Liver (tissue), 8 donors: ENCODE measurements at regions not wholly inside any gene's neighbourhood (a gene's known extent, or its start where the extent isn't known, plus 50 kb on each side); places are given as distances from the start of the nearest gene placed in this dataset.

Experiments used
- DNase-seq: peaks from one replicate; pipeline ENCODE4 v3.0.0-alpha.2; 2017; ENCODE audit warnings: low spot score
- H3K27ac ChIP-seq, 2 donors: one replicate each; pipeline ENCODE4 v1.7.0; 2013; ENCODE audit warnings: inconsistent platforms in 2 of 2, low read length in 2 of 2, control low read depth in 1 of 2, low read depth in 1 of 2, mild to moderate bottlenecking in 1 of 2
- H3K27me3 ChIP-seq, 4 donors: one replicate each; pipeline versions ENCODE4 v1.6.1 to v1.7.0; 2013; ENCODE audit warnings: low read length in 3 of 4, inconsistent platforms in 1 of 4, mild to moderate bottlenecking in 1 of 4, moderate library complexity in 1 of 4; ENCODE audit not compliant: control insufficient read depth in 4 of 4, insufficient read depth in 4 of 4
- H3K36me3 ChIP-seq, 4 donors: one replicate each; pipeline versions ENCODE4 v1.6.1 to v1.7.0; 2013; ENCODE audit warnings: low read length in 3 of 4, mild to moderate bottlenecking in 3 of 4, low read depth in 1 of 4, moderate library complexity in 1 of 4; ENCODE audit not compliant: control insufficient read depth in 4 of 4, insufficient read depth in 3 of 4
- H3K4me1 ChIP-seq, 4 donors: one replicate each; pipeline versions ENCODE4 v1.6.1 to v1.7.0; 2013; ENCODE audit warnings: low read length in 3 of 4, mild to moderate bottlenecking in 3 of 4, moderate library complexity in 1 of 4; ENCODE audit not compliant: control insufficient read depth in 4 of 4, insufficient read depth in 4 of 4
- H3K4me3 ChIP-seq, 3 donors: one replicate each; pipeline versions ENCODE4 v1.6.1 to v1.7.0; 2013; ENCODE audit warnings: low read length in 3 of 3, control low read depth in 1 of 3, low read depth in 1 of 3, mild to moderate bottlenecking in 1 of 3
- H3K9ac ChIP-seq, 2 donors: one replicate each; pipeline ENCODE4 v1.7.0; 2013; ENCODE audit warnings: low read length in 2 of 2, mild to moderate bottlenecking in 2 of 2, moderate library complexity in 2 of 2, control low read depth in 1 of 2, low read depth in 1 of 2
- H3K9me3 ChIP-seq, 4 donors: one replicate each; pipeline versions ENCODE4 v1.6.1 to v1.7.0; 2013; ENCODE audit warnings: low read length in 3 of 4; ENCODE audit not compliant: control insufficient read depth in 4 of 4
- EGR1 ChIP-seq, 2 donors: IDR thresholded peaks; 2 replicates each; pipeline ENCODE4 v1.6.1; 2016 to 2018; ENCODE audit warnings: antibody characterized with exemption in 2 of 2, low read depth in 2 of 2
- FOXA1 ChIP-seq: IDR thresholded peaks from 2 replicates; pipeline ENCODE4 v1.6.1; 2016; ENCODE audit warnings: antibody characterized with exemption
- FOXA2 ChIP-seq: IDR thresholded peaks from 2 replicates; pipeline ENCODE4 v1.6.1; 2016; ENCODE audit warnings: antibody characterized with exemption
- GABPA ChIP-seq, 2 donors: IDR thresholded peaks in 1 of 2; conservative IDR thresholded peaks in 1 of 2; 2 replicates each; pipeline ENCODE4 v1.6.1; 2016; ENCODE audit warnings: antibody characterized with exemption in 2 of 2, mild to moderate bottlenecking in 1 of 2, moderate library complexity in 1 of 2
- HNF4A ChIP-seq, 2 donors: conservative IDR thresholded peaks; 2 replicates each; pipeline ENCODE4 v1.6.1; 2016; ENCODE audit warnings: antibody characterized with exemption in 2 of 2, mild to moderate bottlenecking in 2 of 2
- JUND ChIP-seq, 2 donors: IDR thresholded peaks; 2 replicates each; pipeline ENCODE4 v1.6.1; 2016; ENCODE audit warnings: antibody characterized with exemption in 2 of 2
- NR2F2 ChIP-seq: IDR thresholded peaks from 2 replicates; pipeline ENCODE4 v1.6.1; 2016; ENCODE audit warnings: antibody characterized with exemption
- RAD21 ChIP-seq, 2 donors: IDR thresholded peaks; 2 replicates each; pipeline ENCODE4 v1.6.1; 2016; ENCODE audit warnings: antibody characterized with exemption in 2 of 2, mild to moderate bottlenecking in 2 of 2
- RXRA ChIP-seq, 2 donors: IDR thresholded peaks; 2 replicates each; pipeline ENCODE4 v1.6.1; 2017 to 2018; ENCODE audit warnings: antibody characterized with exemption in 2 of 2, mild to moderate bottlenecking in 1 of 2
- SP1 ChIP-seq: IDR thresholded peaks from 2 replicates; pipeline ENCODE4 v1.6.1; 2018; ENCODE audit warnings: antibody characterized with exemption, mild to moderate bottlenecking
- TAF1 ChIP-seq: conservative IDR thresholded peaks from 2 replicates; pipeline ENCODE4 v1.6.1; 2016; ENCODE audit warnings: antibody characterized with exemption, mild to moderate bottlenecking
- YY1 ChIP-seq: IDR thresholded peaks from 2 replicates; pipeline ENCODE4 v1.6.1; 2016; ENCODE audit warnings: antibody characterized with exemption, mild to moderate bottlenecking
- WGBS: extraction: QIAGEN DNeasy Blood & Tissue Kit; methylation state at CpG from one replicate; pipeline ENCODE4 v1.1.7; 2013; 5-methylcytosine and 5-hydroxymethylcytosine counted together
- TF ChIP-seq, protein P1 (sequence below): IDR thresholded peaks from 2 replicates; pipeline ENCODE4 v1.6.1; 2016; ENCODE audit warnings: antibody characterized with exemption
- TF ChIP-seq, protein P2 (sequence below): IDR thresholded peaks from 2 replicates; pipeline ENCODE4 v1.6.1; 2016; ENCODE audit warnings: antibody characterized with exemption
- TF ChIP-seq, protein P3 (sequence below): fragments of 150-350 bp; IDR thresholded peaks from 2 replicates; pipeline ENCODE4 v1.5.1; 2017; ENCODE audit warnings: improper control_type of control experiment, low read depth, low read length; ENCODE audit not compliant: missing input control
- TF ChIP-seq, protein P4 (sequence below): IDR thresholded peaks from 2 replicates; pipeline ENCODE4 v1.6.1; 2016; ENCODE audit warnings: antibody characterized with exemption, mild to moderate bottlenecking
- TF ChIP-seq, protein P5 (sequence below): IDR thresholded peaks from 2 replicates; pipeline ENCODE4 v1.6.1; 2016; ENCODE audit warnings: antibody characterized with exemption
- donor health status: healthy.
- donor health status: healthy.
- donor health status: healthy.
- donor health status: healthy.
- donor health status: healthy.

DNA sequence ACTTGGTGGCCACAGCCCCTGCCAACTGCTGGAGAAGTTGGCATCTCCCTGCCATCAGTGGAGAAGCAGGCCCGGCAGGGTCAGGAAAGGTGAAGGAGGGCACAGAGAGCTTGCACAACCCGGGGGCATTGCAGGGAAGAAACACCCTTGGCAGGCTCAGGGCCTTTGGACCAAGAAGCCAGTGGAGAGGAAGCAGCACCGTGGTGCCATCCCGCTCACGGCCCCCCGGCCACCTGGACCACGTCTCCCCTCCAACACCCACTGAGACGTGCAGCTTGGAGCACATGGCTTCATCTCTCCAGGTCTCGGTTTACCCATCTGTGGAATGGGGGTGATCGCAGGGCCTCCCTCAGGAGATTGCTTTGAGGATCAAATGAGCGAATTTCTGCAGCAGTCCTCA, 158.1 kb downstream of the RBFOX3 start:
- peaks cover 0 to 1% (median 0%) of the 10 kb centered on the region in 4 donors for H3K36me3 ChIP-seq
- no peak for DNase-seq
- H3K9me3 ChIP-seq, result no peaks in the 10 kb centered on the region
- no peaks in the 10 kb centered on the region for H3K27me3 ChIP-seq
- no peak overlapping the region for H3K27ac ChIP-seq
- no peak overlapping the region for H3K4me3 ChIP-seq
- WGBS, result 79% methylated on average over 11 of the region's 11 CpGs
- TF ChIP-seq, protein P1, sequence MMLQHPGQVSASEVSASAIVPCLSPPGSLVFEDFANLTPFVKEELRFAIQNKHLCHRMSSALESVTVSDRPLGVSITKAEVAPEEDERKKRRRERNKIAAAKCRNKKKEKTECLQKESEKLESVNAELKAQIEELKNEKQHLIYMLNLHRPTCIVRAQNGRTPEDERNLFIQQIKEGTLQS, result no peak
- TF ChIP-seq HNF4A (conservative IDR thresholded peaks at IDR 0.05) (no peak), NR2F2 (no peak), FOXA2 (no peak), SP1 (no peak)
- TF ChIP-seq, protein P2, sequence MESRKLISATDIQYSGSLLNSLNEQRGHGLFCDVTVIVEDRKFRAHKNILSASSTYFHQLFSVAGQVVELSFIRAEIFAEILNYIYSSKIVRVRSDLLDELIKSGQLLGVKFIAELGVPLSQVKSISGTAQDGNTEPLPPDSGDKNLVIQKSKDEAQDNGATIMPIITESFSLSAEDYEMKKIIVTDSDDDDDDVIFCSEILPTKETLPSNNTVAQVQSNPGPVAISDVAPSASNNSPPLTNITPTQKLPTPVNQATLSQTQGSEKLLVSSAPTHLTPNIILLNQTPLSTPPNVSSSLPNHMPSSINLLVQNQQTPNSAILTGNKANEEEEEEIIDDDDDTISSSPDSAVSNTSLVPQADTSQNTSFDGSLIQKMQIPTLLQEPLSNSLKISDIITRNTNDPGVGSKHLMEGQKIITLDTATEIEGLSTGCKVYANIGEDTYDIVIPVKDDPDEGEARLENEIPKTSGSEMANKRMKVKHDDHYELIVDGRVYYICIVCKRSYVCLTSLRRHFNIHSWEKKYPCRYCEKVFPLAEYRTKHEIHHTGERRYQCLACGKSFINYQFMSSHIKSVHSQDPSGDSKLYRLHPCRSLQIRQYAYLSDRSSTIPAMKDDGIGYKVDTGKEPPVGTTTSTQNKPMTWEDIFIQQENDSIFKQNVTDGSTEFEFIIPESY, result no peak
- H3K9ac ChIP-seq, result no peak overlapping the region
- no peaks in the 10 kb centered on the region for H3K4me1 ChIP-seq

DNA sequence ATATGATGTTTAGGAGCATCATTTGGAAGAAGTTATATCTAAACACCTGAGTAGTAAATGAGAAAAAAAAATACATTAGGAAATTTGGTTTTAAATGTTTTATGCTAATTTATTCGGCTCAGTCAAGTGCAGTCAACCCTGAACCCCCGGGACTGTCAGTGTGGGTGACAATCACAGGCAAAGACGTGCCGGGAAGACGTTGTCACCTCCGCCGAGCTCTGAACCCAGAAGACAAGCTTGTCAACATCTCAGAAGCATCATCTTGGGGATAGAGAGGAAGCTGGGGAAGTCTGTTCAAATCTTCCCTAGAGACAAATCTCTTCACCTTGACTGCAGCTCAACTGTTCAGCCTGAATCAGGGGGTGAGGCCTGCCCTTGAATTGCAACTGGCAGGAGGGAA, 159.7 kb downstream of the RBFOX3 start:
- Histone ChIP-seq H3K9me3 (no peaks in the 10 kb centered on the region), H3K27ac (no peak overlapping the region), H3K36me3 (no peaks in the 10 kb centered on the region), H3K9ac (no peak overlapping the region), H3K27me3 (no peaks in the 10 kb centered on the region), H3K4me3 (no peak overlapping the region), H3K4me1 (no peaks in the 10 kb centered on the region)
- 82% methylated on average over 7 of the region's 7 CpGs for WGBS
- TF ChIP-seq RXRA (IDR thresholded peaks at IDR 0.05) (no peak), NR2F2 (no peak), TAF1 (no peak), FOXA2 (no peak), RAD21 (IDR thresholded peaks at IDR 0.05) (no peak), SP1 (no peak), GABPA (IDR thresholded peaks at IDR 0.05 in 1 of 2, conservative IDR thresholded peaks at IDR 0.05 in 1 of 2) (no peak), EGR1 (IDR thresholded peaks at IDR 0.05; ENCODE audit: low read depth in 2 of 2) (no peak), JUND (IDR thresholded peaks at IDR 0.05) (no peak), HNF4A (conservative IDR thresholded peaks at IDR 0.05) (no peak), YY1 (no peak), FOXA1 (no peak)
- TF ChIP-seq, protein P1, result no peak
- TF ChIP-seq, protein P3, sequence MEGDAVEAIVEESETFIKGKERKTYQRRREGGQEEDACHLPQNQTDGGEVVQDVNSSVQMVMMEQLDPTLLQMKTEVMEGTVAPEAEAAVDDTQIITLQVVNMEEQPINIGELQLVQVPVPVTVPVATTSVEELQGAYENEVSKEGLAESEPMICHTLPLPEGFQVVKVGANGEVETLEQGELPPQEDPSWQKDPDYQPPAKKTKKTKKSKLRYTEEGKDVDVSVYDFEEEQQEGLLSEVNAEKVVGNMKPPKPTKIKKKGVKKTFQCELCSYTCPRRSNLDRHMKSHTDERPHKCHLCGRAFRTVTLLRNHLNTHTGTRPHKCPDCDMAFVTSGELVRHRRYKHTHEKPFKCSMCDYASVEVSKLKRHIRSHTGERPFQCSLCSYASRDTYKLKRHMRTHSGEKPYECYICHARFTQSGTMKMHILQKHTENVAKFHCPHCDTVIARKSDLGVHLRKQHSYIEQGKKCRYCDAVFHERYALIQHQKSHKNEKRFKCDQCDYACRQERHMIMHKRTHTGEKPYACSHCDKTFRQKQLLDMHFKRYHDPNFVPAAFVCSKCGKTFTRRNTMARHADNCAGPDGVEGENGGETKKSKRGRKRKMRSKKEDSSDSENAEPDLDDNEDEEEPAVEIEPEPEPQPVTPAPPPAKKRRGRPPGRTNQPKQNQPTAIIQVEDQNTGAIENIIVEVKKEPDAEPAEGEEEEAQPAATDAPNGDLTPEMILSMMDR, result no peak
- TF ChIP-seq, protein P2, result no peak
- TF ChIP-seq, protein P4, sequence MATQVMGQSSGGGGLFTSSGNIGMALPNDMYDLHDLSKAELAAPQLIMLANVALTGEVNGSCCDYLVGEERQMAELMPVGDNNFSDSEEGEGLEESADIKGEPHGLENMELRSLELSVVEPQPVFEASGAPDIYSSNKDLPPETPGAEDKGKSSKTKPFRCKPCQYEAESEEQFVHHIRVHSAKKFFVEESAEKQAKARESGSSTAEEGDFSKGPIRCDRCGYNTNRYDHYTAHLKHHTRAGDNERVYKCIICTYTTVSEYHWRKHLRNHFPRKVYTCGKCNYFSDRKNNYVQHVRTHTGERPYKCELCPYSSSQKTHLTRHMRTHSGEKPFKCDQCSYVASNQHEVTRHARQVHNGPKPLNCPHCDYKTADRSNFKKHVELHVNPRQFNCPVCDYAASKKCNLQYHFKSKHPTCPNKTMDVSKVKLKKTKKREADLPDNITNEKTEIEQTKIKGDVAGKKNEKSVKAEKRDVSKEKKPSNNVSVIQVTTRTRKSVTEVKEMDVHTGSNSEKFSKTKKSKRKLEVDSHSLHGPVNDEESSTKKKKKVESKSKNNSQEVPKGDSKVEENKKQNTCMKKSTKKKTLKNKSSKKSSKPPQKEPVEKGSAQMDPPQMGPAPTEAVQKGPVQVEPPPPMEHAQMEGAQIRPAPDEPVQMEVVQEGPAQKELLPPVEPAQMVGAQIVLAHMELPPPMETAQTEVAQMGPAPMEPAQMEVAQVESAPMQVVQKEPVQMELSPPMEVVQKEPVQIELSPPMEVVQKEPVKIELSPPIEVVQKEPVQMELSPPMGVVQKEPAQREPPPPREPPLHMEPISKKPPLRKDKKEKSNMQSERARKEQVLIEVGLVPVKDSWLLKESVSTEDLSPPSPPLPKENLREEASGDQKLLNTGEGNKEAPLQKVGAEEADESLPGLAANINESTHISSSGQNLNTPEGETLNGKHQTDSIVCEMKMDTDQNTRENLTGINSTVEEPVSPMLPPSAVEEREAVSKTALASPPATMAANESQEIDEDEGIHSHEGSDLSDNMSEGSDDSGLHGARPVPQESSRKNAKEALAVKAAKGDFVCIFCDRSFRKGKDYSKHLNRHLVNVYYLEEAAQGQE, result no peak
- TF ChIP-seq, protein P5, sequence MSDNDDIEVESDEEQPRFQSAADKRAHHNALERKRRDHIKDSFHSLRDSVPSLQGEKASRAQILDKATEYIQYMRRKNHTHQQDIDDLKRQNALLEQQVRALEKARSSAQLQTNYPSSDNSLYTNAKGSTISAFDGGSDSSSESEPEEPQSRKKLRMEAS, result no peak
- no peak for DNase-seq
